ENCODE measurements at regions not wholly inside any gene's neighbourhood (a gene's known extent, or its start where the extent isn't known, plus 50 kb on each side); places are given as distances from the start of the nearest gene placed in this dataset.

- DNase-seq (no peak), ATAC-seq (no peak)
- intact Hi-C loops (cut with DNase I), result no loop called here
Measured at GRCh38 chr11:59302991-59303390, 55.7 kb upstream of the OR5AN1 start.

GRCh38 chr11:59295435-59295834, 63.3 kb upstream of the OR5AN1 start:
- intact Hi-C loops (cut with DNase I), result no loop called here
- ATAC-seq (no peak), DNase-seq (no peak)

- ATAC-seq (no peak), DNase-seq (no peak)
- intact Hi-C loops (cut with DNase I), result no loop called here
Measured at GRCh38 chr11:59292611-59293010, 66.1 kb upstream of the OR5AN1 start.

GRCh38 chr11:59291228-59291627, 67.5 kb upstream of the OR5AN1 start:
- no peak for ATAC-seq
- intact Hi-C loops (cut with DNase I), result no loop called here

GRCh38 chr11:59289356-59290181, 69.1 kb upstream of the OR5AN1 start:
- ATAC-seq (no peak), DNase-seq (no peak)
- intact Hi-C loops (cut with DNase I), result loop anchor here in 1 of 2 donors (5.0 kb wide), 1 partner anchor 82 kb away; no protein-coding TSS in a partner anchor

More at GRCh38 chr11:59291228-59291627, 67.5 kb upstream of the OR5AN1 start:
- DNase-seq, result no peak

- no peak for ATAC-seq
- intact Hi-C loops (cut with DNase I), result loop anchor here in 1 of 2 donors (2.0 to 5.0 kb wide), 2 partner anchors 78 to 115 kb away; no protein-coding TSS in a partner anchor
- no peak for DNase-seq
Measured at GRCh38 chr11:59285716-59286260, 72.9 kb upstream of the OR5AN1 start.

- intact Hi-C loops (cut with DNase I), result loop anchor here (2.0 to 5.0 kb wide), 3 partner anchors 77 to 114 kb away; partner anchors contain the start of gene DTX4 (in 1 of the 2)
- no peak for ATAC-seq
- no peak for DNase-seq
Measured at GRCh38 chr11:59284773-59285129, 72.0 kb upstream of the MPEG1 start.

GRCh38 chr11:59283825-59284772, 71.4 kb upstream of the MPEG1 start:
- ATAC-seq, result peak; percentile 44 to 71
- peak; percentile 42 for DNase-seq

GRCh38 chr11:59283311-59283710, 70.6 kb upstream of the MPEG1 start:
- intact Hi-C loops (cut with DNase I), result loop anchor here in 1 of 2 donors (5.0 kb wide), 1 partner anchor 111 kb away; the partner anchor contains the start of gene DTX4
- no peak for ATAC-seq
- DNase-seq, result no peak

More at GRCh38 chr11:59283825-59284772, 71.4 kb upstream of the MPEG1 start:
- intact Hi-C loops (cut with DNase I), result loop anchor here (2.0 to 5.0 kb wide), 2 partner anchors 112 to 113 kb away; partner anchors contain the start of gene DTX4 (in 1 of the 2)

- intact Hi-C loops (cut with DNase I), result loop anchor here in 1 of 2 donors (5.0 kb wide), 1 partner anchor 109 kb away; the partner anchor contains the start of gene DTX4
- ATAC-seq (no peak), DNase-seq (no peak)
Measured at GRCh38 chr11:59281177-59281576, 68.5 kb upstream of the MPEG1 start.

- peak in 1 of 2 donors; percentile 30 for ATAC-seq
- intact Hi-C loops (cut with DNase I), result no loop called here
- DNase-seq, result no peak
Measured at GRCh38 chr11:59273373-59273841, 60.7 kb upstream of the MPEG1 start.

GRCh38 chr11:59272771-59273372, 60.1 kb upstream of the MPEG1 start:
- DNase-seq (no peak), ATAC-seq (no peak)
- intact Hi-C loops (cut with DNase I), result no loop called here

- no peak for DNase-seq
- no peak for ATAC-seq
- intact Hi-C loops (cut with DNase I), result no loop called here
Measured at GRCh38 chr11:59271811-59272327, 59.1 kb upstream of the MPEG1 start.

- DNase-seq (no peak), ATAC-seq (no peak)
- intact Hi-C loops (cut with DNase I), result no loop called here
Measured at GRCh38 chr11:59271247-59271755, 58.6 kb upstream of the MPEG1 start.

- DNase-seq, result no peak
- ATAC-seq, result no peak
- intact Hi-C loops (cut with DNase I), result no loop called here
Measured at GRCh38 chr11:59267736-59268475, 55.2 kb upstream of the MPEG1 start.

- intact Hi-C loops (cut with DNase I), result no loop called here
- ATAC-seq, result no peak
- no peak for DNase-seq
Measured at GRCh38 chr11:59267196-59267595, 54.5 kb upstream of the MPEG1 start.

- intact Hi-C loops (cut with DNase I), result no loop called here
- ATAC-seq (no peak), DNase-seq (no peak)
Measured at GRCh38 chr11:59266491-59266890, 53.8 kb upstream of the MPEG1 start.

- no peak for ATAC-seq
- no peak for DNase-seq
- intact Hi-C loops (cut with DNase I), result no loop called here
Measured at GRCh38 chr11:59265735-59266134, 53.0 kb upstream of the MPEG1 start.

Data from left cardiac atrium (tissue), 4 donors.